ENCODE measurements at regions not wholly inside any gene's neighbourhood (a gene's known extent, or its start where the extent isn't known, plus 50 kb on each side); places are given as distances from the start of the nearest gene placed in this dataset.

- TF ChIP-seq CTCF (conservative IDR thresholded peaks at IDR 0.05) (no peak), EZH2 (IDR thresholded peaks at IDR 0.05; ENCODE audit: low read depth) (no peak)
Measured at GRCh38 chr15:92525758-92526245, 129.8 kb downstream of the FAM174B start.

Data from PC-9 (cell line).